Activated CD4-positive, alpha-beta T cell treated with anti-CD3 and anti-CD28 coated beads, Interleukin-2, amount 50 U/mL, for 16 hours (primary cell): ENCODE measurements at regions not wholly inside any gene's neighbourhood (a gene's known extent, or its start where the extent isn't known, plus 50 kb on each side); places are given as distances from the start of the nearest gene placed in this dataset.
"Not testable (repeated sequence)": the region's sequence is repeated elsewhere in the genome, so short reads cannot be mapped to it uniquely, and the experiment has no call there.

Source experiments
- DNase-seq: peaks from one replicate; pipeline ENCODE4 v3.0.0-alpha.2; 2020

DNA sequence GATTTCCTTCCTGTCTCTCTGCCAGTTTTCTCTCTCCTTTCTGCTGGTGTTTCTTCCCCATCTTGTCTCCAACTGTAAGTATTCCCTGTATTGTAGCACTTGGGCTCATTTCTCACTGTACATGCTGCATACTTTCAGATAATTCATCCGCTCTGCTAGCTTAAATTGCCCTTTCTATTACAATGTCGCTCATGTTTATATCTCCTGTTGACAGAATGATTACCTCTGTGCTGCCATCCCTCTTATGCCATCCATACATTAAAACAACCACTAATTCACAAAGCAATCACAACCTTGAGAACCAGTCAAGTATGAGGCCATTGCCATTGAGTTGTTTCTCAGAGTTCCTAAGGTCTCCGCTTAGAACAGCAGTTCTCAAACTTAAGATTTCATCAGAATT, 107.5 kb upstream of the SOX2 start:
- no peak for DNase-seq

DNA sequence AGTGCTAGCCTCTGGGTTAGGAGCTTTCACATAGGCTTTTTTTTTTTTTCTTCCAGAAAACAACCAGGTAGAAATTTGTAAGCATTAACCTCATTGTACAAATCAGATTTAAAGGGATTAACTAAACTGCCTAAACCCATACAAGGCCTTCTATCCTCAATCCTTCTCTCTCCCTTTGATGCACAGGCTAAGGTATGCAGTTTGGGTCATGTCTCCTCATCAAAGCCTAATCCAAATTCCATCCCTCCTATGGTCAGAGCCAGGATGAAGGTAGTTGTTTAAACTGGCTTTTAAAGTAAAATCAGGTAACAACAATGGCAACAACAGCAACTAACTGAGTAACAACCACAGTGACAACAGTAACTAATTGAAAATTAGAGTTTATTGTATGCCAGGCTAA, 115.6 kb upstream of the SOX2 start:
- no peak for DNase-seq

DNA sequence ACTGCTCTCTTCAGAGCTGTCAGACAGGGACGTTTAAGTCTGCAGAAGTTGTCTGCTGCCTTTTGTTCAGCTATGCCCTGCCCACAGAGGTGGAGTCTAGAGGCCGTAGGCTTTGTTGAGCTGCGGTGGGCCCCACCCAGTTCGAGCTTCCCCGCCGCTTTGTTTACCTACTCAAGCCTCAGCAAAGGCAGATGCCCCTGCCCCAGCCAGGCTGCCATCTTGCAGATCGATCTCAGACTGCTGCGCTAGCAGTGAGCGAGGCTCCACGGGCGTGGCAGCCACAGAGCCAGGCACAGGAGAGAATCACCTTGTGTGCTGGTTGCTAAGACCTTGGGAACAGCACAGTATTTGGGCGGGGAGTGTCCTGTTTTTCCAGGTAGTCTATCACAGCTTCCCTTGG, 120.8 kb upstream of the SOX2 start:
- DNase-seq, result not testable (repeated sequence)

DNA sequence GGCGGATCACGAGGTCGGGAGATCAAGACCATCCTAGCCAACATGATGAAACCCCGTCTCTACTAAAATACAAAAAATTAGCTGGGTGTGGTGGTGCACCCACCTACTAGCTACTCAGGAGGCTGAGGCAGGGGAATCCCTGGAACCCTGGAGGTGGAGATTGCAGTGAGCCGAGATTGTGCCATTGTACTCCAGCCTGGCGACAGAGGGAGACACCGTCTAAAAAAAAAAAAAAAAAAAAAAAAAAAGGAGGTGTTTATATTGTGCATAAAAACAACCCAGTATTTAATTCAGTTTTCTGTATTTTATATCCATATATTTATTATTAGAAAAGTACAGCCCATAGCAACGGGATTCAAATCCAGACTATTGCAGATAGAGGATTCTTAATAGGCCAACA, 129.1 kb upstream of the SOX2 start:
- no peak for DNase-seq

DNA sequence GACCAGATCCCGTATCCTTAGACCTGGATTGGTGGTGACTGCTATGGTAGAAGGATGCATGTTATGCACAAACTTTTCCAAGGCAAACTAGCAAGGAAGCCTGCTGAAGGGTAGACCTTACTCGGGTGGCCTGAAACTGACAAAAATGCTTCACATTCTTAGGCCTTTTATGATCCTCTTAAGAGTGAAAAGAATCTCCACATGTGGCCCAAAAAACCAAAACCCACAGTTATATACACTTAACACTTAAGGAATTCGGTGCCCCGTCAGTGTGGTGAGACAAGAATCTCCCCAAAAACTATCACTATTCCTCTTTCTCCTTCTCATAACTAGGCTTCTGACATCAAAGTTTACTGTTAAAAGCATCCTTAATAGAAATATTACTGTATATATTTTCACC, 130.1 kb upstream of the SOX2 start:
- no peak for DNase-seq

DNA sequence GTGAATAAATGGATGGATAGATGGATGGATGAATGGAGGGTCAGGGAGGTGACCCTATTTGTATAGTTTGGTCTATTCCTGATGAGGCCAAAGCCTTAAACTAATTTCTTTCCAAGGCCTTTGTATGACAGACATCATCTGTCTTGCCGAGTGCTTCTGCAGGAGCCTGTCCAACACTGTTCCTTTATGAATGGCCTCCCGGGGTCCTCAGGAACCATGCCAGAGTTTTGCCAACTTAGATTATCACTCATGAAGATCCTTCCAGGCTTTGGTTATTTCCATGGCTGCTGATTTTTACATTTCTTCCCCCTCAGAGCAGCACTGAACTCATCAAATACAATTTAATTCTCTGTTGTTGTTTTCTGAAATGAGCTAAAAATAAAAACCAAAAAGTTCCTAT, 133.0 kb upstream of the SOX2 start:
- DNase-seq, result no peak

GRCh38 chr3:181572432-181572831, 139.3 kb upstream of the SOX2 start:
- no peak for DNase-seq

GRCh38 chr3:181570472-181570871, 141.3 kb upstream of the SOX2 start:
- no peak for DNase-seq

DNA sequence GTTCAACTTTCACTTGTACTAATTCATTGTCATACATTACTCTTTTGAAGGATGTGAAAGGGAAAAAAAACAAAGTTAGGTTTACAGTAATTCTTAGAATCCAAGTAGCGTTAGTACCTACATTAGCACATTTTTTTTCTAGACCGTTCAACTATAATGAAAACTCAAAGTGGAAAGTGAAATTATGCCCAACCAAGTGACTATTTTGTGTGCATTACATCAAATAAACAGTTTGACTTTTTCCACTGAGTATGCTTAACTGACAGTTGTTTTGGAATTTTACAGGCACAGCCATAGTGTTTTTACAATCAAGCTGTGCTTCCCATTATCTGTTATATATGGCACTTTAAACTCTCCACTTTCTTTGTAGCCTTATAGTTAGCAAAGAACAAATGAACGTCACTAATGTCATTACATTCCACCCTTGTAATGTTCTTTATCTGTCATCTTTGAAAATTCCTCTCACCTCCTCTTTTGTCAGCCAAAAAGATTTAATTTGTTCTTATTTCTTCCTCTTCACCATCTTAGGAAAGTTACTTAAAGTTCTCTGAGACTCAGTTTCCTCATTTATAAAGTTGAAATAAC, 142.3 kb upstream of the SOX2 start:
- no peak for DNase-seq

- DNase-seq, result no peak
Observed at GRCh38 chr3:181568693-181569092, 143.0 kb upstream of the SOX2 start.

DNA sequence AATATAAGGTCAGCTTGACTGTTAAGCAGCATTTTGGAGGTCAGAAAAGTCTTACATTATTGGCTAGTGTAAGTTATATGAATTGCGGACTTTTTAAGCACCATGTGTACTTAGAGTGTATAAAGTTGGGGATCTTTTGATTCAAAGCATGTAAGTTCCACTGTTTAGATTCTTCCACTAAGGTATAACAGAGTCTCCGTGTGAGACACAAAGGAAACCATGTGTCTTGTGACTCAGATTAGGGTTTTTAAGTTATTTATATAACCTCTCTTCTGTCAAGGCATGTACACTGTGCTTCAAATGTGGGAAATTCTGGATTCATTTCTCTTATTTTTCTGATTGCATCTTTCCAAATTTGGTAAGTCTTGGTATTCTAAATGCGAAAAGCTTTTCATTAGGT, 143.5 kb upstream of the SOX2 start:
- no peak for DNase-seq

- no peak for DNase-seq
Observed at GRCh38 chr3:181567311-181568075, 144.2 kb upstream of the SOX2 start.

- no peak for DNase-seq
Observed at GRCh38 chr3:181565416-181565815, 146.3 kb upstream of the SOX2 start.

GRCh38 chr3:181564222-181564621, 147.5 kb upstream of the SOX2 start:
- no peak for DNase-seq

DNA sequence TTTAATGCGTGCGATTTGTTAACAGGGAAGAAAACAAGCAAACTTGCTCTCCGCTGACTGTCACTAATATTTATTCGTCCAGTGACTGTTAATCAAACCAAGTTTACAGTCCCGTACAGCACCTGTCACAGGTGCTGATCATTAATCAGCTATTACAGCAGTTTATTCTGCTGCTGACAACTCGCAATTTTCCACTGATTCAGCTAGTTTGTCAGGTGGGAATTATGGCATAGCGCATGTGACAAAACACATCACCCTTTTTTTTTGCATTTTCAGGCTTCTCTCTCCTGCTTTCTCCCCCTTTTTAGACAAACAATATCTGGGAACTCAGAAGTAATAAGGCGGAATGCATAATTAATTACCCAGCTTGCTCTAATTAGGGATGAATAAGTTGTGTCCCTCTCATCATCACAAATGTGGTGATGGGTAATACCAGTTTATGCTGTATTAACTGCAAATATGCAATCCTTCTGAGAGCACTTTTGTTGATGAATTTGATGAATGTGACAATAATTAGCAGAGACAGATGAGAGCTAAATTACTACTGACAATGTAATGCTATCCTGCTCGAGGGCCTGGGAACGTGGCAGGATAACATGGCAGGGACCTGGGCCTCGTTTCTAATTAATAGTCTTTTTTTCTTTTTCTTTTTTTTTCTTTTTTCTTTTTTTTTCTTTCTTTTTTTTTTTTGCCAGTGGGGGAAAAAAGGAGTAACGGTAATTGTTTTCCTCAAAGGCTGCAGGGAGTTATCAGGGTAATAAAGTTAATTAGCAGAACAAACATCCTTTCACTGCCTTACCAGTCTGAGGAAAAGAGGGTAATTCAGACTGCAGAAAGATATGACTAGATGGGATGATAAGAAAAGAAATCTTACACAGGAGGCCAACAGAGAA, 150.3 kb upstream of the SOX2 start:
- DNase-seq, result no peak

DNA sequence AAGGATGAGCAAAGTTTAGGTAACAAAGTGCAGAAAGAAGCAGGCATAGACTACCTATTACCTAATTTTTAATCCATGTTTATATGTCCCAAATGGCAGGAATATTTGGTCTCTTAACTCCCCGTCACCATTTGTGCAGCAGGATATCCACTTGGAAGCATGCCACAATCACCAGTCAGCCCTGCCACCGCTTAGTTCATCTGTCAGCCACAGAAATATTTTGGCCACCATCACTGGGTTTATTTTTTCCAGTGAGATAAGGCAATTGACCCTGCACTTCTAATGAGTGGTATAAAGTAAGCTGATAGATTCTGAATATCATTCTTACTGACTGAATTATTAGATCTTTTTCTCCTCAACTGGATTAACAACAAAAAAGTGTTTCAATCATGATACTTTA, 152.9 kb upstream of the SOX2 start:
- no peak for DNase-seq

GRCh38 chr3:181555681-181556080, 156.0 kb upstream of the SOX2 start:
- no peak for DNase-seq

- no peak for DNase-seq
Observed at GRCh38 chr3:181554233-181554765, 157.4 kb upstream of the SOX2 start.

DNA sequence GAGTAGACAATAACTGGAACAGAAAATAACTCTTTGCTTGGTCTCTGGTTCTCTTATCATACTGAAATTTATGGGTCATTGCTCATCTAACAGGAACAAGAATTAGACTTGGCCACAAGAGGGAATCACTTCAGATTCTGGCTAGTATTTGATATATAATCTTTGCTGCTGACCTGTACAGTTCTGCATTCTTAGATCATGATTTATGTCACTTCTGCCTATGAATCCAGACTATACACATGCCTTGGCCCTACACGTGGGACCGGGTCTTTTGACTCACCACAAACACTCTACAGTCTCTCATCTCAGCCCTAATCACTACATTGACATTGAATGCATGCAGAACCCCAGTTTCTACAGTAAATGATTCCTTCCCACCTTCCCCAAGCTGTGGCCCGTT, 162.5 kb upstream of the SOX2 start:
- DNase-seq, result no peak

GRCh38 chr3:181541414-181541813, 170.3 kb upstream of the SOX2 start:
- no peak for DNase-seq

DNA sequence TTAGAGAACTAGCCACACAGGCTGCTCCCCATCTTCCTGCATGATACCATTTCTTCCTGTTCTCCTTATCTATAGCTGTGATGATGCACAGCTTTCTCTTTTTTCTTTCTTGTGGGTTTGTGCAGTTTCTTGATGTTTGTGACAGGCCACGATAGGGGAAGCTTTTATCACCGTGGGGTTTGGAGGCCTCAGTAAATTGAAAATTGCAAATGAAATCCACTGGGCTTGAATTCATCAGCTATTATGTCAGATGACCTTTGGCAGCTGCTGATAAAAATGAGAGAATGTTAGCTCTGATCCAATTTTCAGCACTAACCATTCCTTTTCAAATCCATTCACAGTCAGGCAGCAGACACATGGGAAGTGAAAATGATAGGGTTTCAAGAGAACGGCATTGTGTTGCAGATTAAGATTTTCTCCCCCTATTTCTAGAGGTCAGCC, 176.9 kb upstream of the SOX2 start:
- DNase-seq, result no peak

DNA sequence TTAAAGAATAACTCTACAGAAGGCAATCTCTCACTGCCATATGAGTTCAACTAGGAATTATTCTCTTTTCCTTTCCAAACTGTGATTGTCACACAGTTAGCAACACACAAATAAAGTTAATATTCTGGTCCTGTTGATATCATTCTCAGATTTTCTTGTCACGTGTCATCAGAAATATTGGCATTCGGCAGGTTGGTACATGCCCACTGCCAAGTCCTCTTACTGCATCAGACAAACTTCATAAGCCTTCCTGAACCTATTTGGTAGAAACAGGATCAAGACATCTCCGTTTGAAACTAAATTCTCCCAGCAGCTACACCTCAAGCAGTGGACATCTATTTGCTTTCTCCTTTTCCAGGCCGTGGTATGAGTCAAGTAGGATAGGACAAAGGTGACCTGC, 177.9 kb upstream of the SOX2 start:
- no peak for DNase-seq

GRCh38 chr3:181530584-181530983, 181.1 kb upstream of the SOX2 start:
- no peak for DNase-seq

DNA sequence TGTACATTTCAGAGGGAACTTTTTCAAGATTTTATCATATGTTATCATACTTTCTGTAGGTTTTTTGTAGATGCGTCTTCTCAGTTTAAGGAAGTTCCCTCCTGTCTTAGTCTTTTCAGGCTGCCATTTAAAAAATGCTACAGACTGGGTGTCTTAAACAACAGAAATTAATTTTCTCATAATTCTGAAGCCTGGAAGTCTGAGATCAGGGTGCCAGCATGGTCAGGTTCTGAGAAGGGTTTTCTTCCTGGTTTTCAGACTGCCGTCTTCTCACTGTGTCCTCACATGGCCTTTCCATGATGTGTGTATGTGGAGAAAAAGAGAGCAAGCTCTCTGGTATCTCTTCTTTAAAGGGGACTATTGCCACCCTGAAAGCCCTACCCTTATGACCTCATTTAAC, 189.9 kb upstream of the SOX2 start:
- no peak for DNase-seq
